SK-N-MC (cell line): ENCODE measurements at regions not wholly inside any gene's neighbourhood (a gene's known extent, or its start where the extent isn't known, plus 50 kb on each side); places are given as distances from the start of the nearest gene placed in this dataset.

Experiments used
- DNase-seq: peaks from one replicate; pipeline ENCODE4 v3.0.0-alpha.2; 2011; ENCODE audit warnings: low read depth, low spot score
- H3K27ac ChIP-seq: fragments of 200-600 bp; sonication (generic); 2 replicates; pipeline ENCODE4 v1.5.1; 2016; ENCODE audit warnings: mixed run types
- H3K36me3 ChIP-seq: fragments of 200-600 bp; sonication (generic); 2 replicates; pipeline ENCODE4 v1.6.1; 2017; ENCODE audit warnings: antibody characterized with exemption, low read length, mixed read lengths; ENCODE audit not compliant: insufficient read depth
- H3K4me3 ChIP-seq: fragments of 200-600 bp; sonication (generic); 2 replicates; pipeline ENCODE4 v1.5.1; 2016
- H3K9ac ChIP-seq: fragments of 200-600 bp; sonication (generic); 2 replicates; pipeline ENCODE4 v1.8.0; 2017; ENCODE audit warnings: mixed run types, mixed read lengths; ENCODE audit not compliant: insufficient read length
- H3K9me3 ChIP-seq: fragments of 200-600 bp; sonication (generic); 2 replicates; pipeline ENCODE4 v1.6.1; 2017; ENCODE audit warnings: low read depth, mild to moderate bottlenecking, antibody characterized with exemption, low read length, moderate library complexity, mixed read lengths
- EZH2 ChIP-seq: fragments of 200-600 bp; sonication (generic); IDR thresholded peaks from one replicate; pipeline ENCODE4 v1.6.1; 2017; ENCODE audit warnings: antibody characterized with exemption
- FOXP2 ChIP-seq: optimal IDR thresholded peaks from 2 replicates; pipeline ENCODE3; 2011; ENCODE audit warnings: mild to moderate bottlenecking, moderate library complexity; ENCODE audit not compliant: insufficient read depth; ENCODE audit errors: extremely low read length, control extremely low read depth
- POLR2AphosphoS5 ChIP-seq: IDR thresholded peaks from 2 replicates; pipeline ENCODE4 v1.6.1; 2012; ENCODE audit warnings: mild to moderate bottlenecking, low read depth, low read length, borderline replicate concordance

- no peak for DNase-seq
- no peaks in the 10 kb centered on the region for H3K9me3 ChIP-seq
- H3K9ac ChIP-seq, result no peak overlapping the region
- no peak overlapping the region for H3K4me3 ChIP-seq
- no peaks in the 10 kb centered on the region for H3K36me3 ChIP-seq
- TF ChIP-seq EZH2, result no peak
- TF ChIP-seq POLR2AphosphoS5, result no peak
- no peak for TF ChIP-seq FOXP2
- no peak overlapping the region for H3K27ac ChIP-seq
Observed at GRCh38 chr6:105553171-105553570, 150.3 kb upstream of the PREP start.

GRCh38 chr6:105550955-105551620, 148.2 kb upstream of the PREP start:
- Histone ChIP-seq H3K36me3 (no peaks in the 10 kb centered on the region), H3K9ac (no peak overlapping the region), H3K9me3 (no peaks in the 10 kb centered on the region), H3K4me3 (no peak overlapping the region), H3K27ac (no peak overlapping the region)
- no peak for DNase-seq
- TF ChIP-seq POLR2AphosphoS5 (no peak), FOXP2 (no peak), EZH2 (no peak)

- Histone ChIP-seq H3K9ac (no peak overlapping the region), H3K9me3 (no peaks in the 10 kb centered on the region), H3K27ac (no peak overlapping the region), H3K36me3 (no peaks in the 10 kb centered on the region), H3K4me3 (no peak overlapping the region)
- no peak for DNase-seq
- TF ChIP-seq EZH2, result no peak
- no peak for TF ChIP-seq POLR2AphosphoS5
- TF ChIP-seq FOXP2, result no peak
Observed at GRCh38 chr6:105546754-105547153, 143.9 kb upstream of the PREP start.

- Histone ChIP-seq H3K27ac (no peak overlapping the region), H3K9me3 (no peaks in the 10 kb centered on the region), H3K36me3 (no peaks in the 10 kb centered on the region), H3K9ac (no peak overlapping the region), H3K4me3 (no peak overlapping the region)
- TF ChIP-seq POLR2AphosphoS5 (no peak), EZH2 (no peak), FOXP2 (no peak)
- no peak for DNase-seq
Observed at GRCh38 chr6:105545947-105546731, 143.3 kb upstream of the PREP start.

- DNase-seq, result no peak
- H3K4me3 ChIP-seq, result no peak overlapping the region
- TF ChIP-seq EZH2 (no peak), FOXP2 (no peak), POLR2AphosphoS5 (no peak)
- no peak overlapping the region for H3K27ac ChIP-seq
- H3K9me3 ChIP-seq, result no peaks in the 10 kb centered on the region
- H3K9ac ChIP-seq, result no peak overlapping the region
- H3K36me3 ChIP-seq, result no peaks in the 10 kb centered on the region
Observed at GRCh38 chr6:105545228-105545920, 142.5 kb upstream of the PREP start.

- no peak for DNase-seq
- Histone ChIP-seq H3K27ac (no peak overlapping the region), H3K4me3 (no peak overlapping the region), H3K36me3 (no peaks in the 10 kb centered on the region), H3K9me3 (no peaks in the 10 kb centered on the region), H3K9ac (no peak overlapping the region)
- TF ChIP-seq EZH2 (no peak), FOXP2 (no peak), POLR2AphosphoS5 (no peak)
Observed at GRCh38 chr6:105539911-105540310, 137.0 kb upstream of the PREP start.

- H3K36me3 ChIP-seq, result no peaks in the 10 kb centered on the region
- H3K9me3 ChIP-seq, result no peaks in the 10 kb centered on the region
- H3K27ac ChIP-seq, result no peak overlapping the region
- no peak overlapping the region for H3K9ac ChIP-seq
- TF ChIP-seq POLR2AphosphoS5, result no peak
- TF ChIP-seq FOXP2, result no peak
- no peak for TF ChIP-seq EZH2
- no peak for DNase-seq
- no peak overlapping the region for H3K4me3 ChIP-seq
Observed at GRCh38 chr6:105537981-105538578, 135.2 kb upstream of the PREP start.

- no peak for TF ChIP-seq FOXP2
- TF ChIP-seq POLR2AphosphoS5, result no peak
- no peak for DNase-seq
- Histone ChIP-seq H3K27ac (no peak overlapping the region), H3K9me3 (no peaks in the 10 kb centered on the region), H3K9ac (no peak overlapping the region), H3K36me3 (no peaks in the 10 kb centered on the region), H3K4me3 (no peak overlapping the region)
Observed at GRCh38 chr6:105536961-105537360, 134.1 kb upstream of the PREP start.
